SK-N-SH treated with all-trans-retinoic acid at 6 μM for 48 hours (cell line): ENCODE measurements at regions not wholly inside any gene's neighbourhood (a gene's known extent, or its start where the extent isn't known, plus 50 kb on each side); places are given as distances from the start of the nearest gene placed in this dataset.

ENCODE experiments used
- ATAC-seq: fragments of 200-7000 bp; cut with Tn5 transposase; 3 replicates; pipeline ENCODE4 v1.9.1; 2020; ENCODE audit warnings: mild to moderate bottlenecking, moderate library complexity
- ARNTL ChIP-seq: fragments of 450-650 bp; formaldehyde crosslinking; IDR thresholded peaks from 2 replicates; pipeline ENCODE4 v1.5.0; 2020; ENCODE audit warnings: low read depth, mild to moderate bottlenecking, moderate library complexity, borderline replicate concordance
- BACH2 ChIP-seq: fragments of 250-450 bp; sonication (Bioruptor Pico); IDR thresholded peaks from 2 replicates; pipeline ENCODE4 v1.9.0; 2021; ENCODE audit warnings: mild to moderate bottlenecking, borderline replicate concordance
- CREB5 ChIP-seq: fragments of 250-450 bp; sonication (Bioruptor Pico); IDR thresholded peaks from 2 replicates; pipeline ENCODE4 v1.5.1; 2020; ENCODE audit warnings: low read depth, mild to moderate bottlenecking, moderate library complexity
- CSDC2 ChIP-seq: fragments of 250-450 bp; sonication (Bioruptor Pico); IDR thresholded peaks from 2 replicates; pipeline ENCODE4 v1.5.0; 2020; ENCODE audit warnings: mild to moderate bottlenecking, moderate library complexity
- CSRNP3 ChIP-seq: fragments of 250-450 bp; sonication (Bioruptor Pico); IDR thresholded peaks from 2 replicates; pipeline ENCODE4 v1.5.1; 2021; ENCODE audit warnings: mild to moderate bottlenecking, moderate library complexity
- ESRRG ChIP-seq: fragments of 250-450 bp; sonication (Bioruptor Pico); IDR thresholded peaks from 2 replicates; pipeline ENCODE4 v1.6.1; 2021; ENCODE audit warnings: mild to moderate bottlenecking
- GLIS3 ChIP-seq: fragments of 250-450 bp; sonication (Bioruptor Pico); IDR thresholded peaks from 2 replicates; pipeline ENCODE4 v1.5.0; 2020; ENCODE audit warnings: mild to moderate bottlenecking, moderate library complexity
- ISL1 ChIP-seq: fragments of 250-450 bp; sonication (Bioruptor Pico); IDR thresholded peaks from 2 replicates; pipeline ENCODE4 v2.1.2; 2022; ENCODE audit warnings: mild to moderate bottlenecking, moderate library complexity
- OSR1 ChIP-seq: fragments of 250-450 bp; sonication (Bioruptor Pico); IDR thresholded peaks from 2 replicates; pipeline ENCODE4 v1.8.0; 2022; ENCODE audit warnings: moderate library complexity, mild to moderate bottlenecking, inconsistent platforms
- PATZ1 ChIP-seq: fragments of 250-450 bp; sonication (Bioruptor Pico); IDR thresholded peaks from 2 replicates; pipeline ENCODE4 v1.8.0; 2020; ENCODE audit warnings: mild to moderate bottlenecking, moderate library complexity, borderline replicate concordance
- POU6F1 ChIP-seq: fragments of 250-450 bp; sonication (Bioruptor Pico); IDR thresholded peaks from 2 replicates; pipeline ENCODE4 v1.8.0; 2021; ENCODE audit warnings: low read depth, mild to moderate bottlenecking, moderate library complexity, borderline replicate concordance
- PPARA ChIP-seq: fragments of 250-450 bp; sonication (Bioruptor Pico); IDR thresholded peaks from 2 replicates; pipeline ENCODE4 v1.5.0; 2020; ENCODE audit warnings: mild to moderate bottlenecking, borderline replicate concordance
- SNAI2 ChIP-seq: fragments of 250-450 bp; sonication (Bioruptor Pico); IDR thresholded peaks from 2 replicates; pipeline ENCODE4 v1.5.0; 2020; ENCODE audit warnings: mild to moderate bottlenecking, moderate library complexity
- TCF4 ChIP-seq: fragments of 250-450 bp; sonication (Bioruptor Pico); IDR thresholded peaks from 2 replicates; pipeline ENCODE4 v1.8.0; 2021; ENCODE audit warnings: mild to moderate bottlenecking, moderate library complexity, borderline replicate concordance
- TOX ChIP-seq: fragments of 250-450 bp; sonication (Bioruptor Pico); IDR thresholded peaks from 2 replicates; pipeline ENCODE4 v1.8.0; 2021; ENCODE audit warnings: mild to moderate bottlenecking, moderate library complexity, borderline replicate concordance
- ZFP3 ChIP-seq: fragments of 250-450 bp; sonication (Bioruptor Pico); IDR thresholded peaks from 2 replicates; pipeline ENCODE4 v1.5.0; 2020; ENCODE audit warnings: mild to moderate bottlenecking, moderate library complexity
- ZFP30 ChIP-seq: fragments of 450-650 bp; formaldehyde crosslinking; IDR thresholded peaks from 2 replicates; pipeline ENCODE4 v1.5.0; 2022; ENCODE audit warnings: mild to moderate bottlenecking, moderate library complexity
- ZNF565 ChIP-seq: fragments of 450-650 bp; formaldehyde crosslinking; conservative IDR thresholded peaks from 2 replicates; pipeline ENCODE4 v1.5.0; 2020; ENCODE audit warnings: low read depth, mild to moderate bottlenecking, moderate library complexity
- ZNF70 ChIP-seq: fragments of 450-650 bp; formaldehyde crosslinking; IDR thresholded peaks from 2 replicates; pipeline ENCODE4 v1.5.0; 2020; ENCODE audit warnings: mild to moderate bottlenecking, moderate library complexity
- ZNF8 ChIP-seq: fragments of 450-650 bp; formaldehyde crosslinking; IDR thresholded peaks from 2 replicates; pipeline ENCODE4 v1.5.0; 2020; ENCODE audit warnings: mild to moderate bottlenecking, moderate library complexity

- no peak for TF ChIP-seq ISL1
- no peak for TF ChIP-seq ESRRG (CRISPR knock-in tag)
- no peak for TF ChIP-seq TOX (CRISPR knock-in tag)
- no peak for TF ChIP-seq CSDC2
- no peak for TF ChIP-seq ZNF70 (CRISPR knock-in tag)
- TF ChIP-seq PPARA (CRISPR knock-in tag), result no peak
- no peak for TF ChIP-seq ARNTL (CRISPR knock-in tag)
- TF ChIP-seq OSR1 (CRISPR knock-in tag), result no peak
- no peak for TF ChIP-seq BACH2
- no peak for TF ChIP-seq CREB5 (CRISPR knock-in tag)
- no peak for TF ChIP-seq POU6F1 (CRISPR knock-in tag)
- no peak for TF ChIP-seq SNAI2 (CRISPR knock-in tag)
- ATAC-seq, result no peak
Observed at GRCh38 chr14:101109347-101109638, 205.8 kb upstream of the RTL1 start.

- no peak for TF ChIP-seq BACH2
- TF ChIP-seq POU6F1 (CRISPR knock-in tag), result no peak
- TF ChIP-seq ZNF70 (CRISPR knock-in tag), result no peak
- no peak for TF ChIP-seq TCF4
- no peak for ATAC-seq
Observed at GRCh38 chr14:101109981-101110728, 206.6 kb upstream of the RTL1 start.

GRCh38 chr14:101110729-101111619, 207.5 kb upstream of the RTL1 start:
- ATAC-seq, result no peak
- TF ChIP-seq POU6F1 (CRISPR knock-in tag), result no peak
- TF ChIP-seq CSDC2, result no peak
- TF ChIP-seq ZNF565 (CRISPR knock-in tag), result no peak

- no peak for ATAC-seq
- no peak for TF ChIP-seq CSRNP3 (CRISPR knock-in tag)
- no peak for TF ChIP-seq BACH2
- no peak for TF ChIP-seq ZNF8
- no peak for TF ChIP-seq ZNF70 (CRISPR knock-in tag)
- TF ChIP-seq GLIS3 (CRISPR knock-in tag), result no peak
- no peak for TF ChIP-seq CSDC2
- no peak for TF ChIP-seq ZFP30 (CRISPR knock-in tag)
- no peak for TF ChIP-seq ZFP3 (CRISPR knock-in tag)
- no peak for TF ChIP-seq PATZ1 (CRISPR knock-in tag)
- no peak for TF ChIP-seq ARNTL (CRISPR knock-in tag)
- no peak for TF ChIP-seq ZNF565 (CRISPR knock-in tag)
Observed at GRCh38 chr14:101111620-101112290, 208.2 kb upstream of the RTL1 start.
